Spleen (tissue), 11 donors: ENCODE measurements at regions not wholly inside any gene's neighbourhood (a gene's known extent, or its start where the extent isn't known, plus 50 kb on each side); places are given as distances from the start of the nearest gene placed in this dataset.

Source experiments
- DNase-seq: peaks from one replicate; pipeline ENCODE4 v3.0.0-alpha.2; 2020
- H3K27ac ChIP-seq, 8 donors: fragments of 200-600 bp; sonication (generic) in 7 of 8; 1 replicate in 4 of 8; 2 replicates in 4 of 8; pipeline versions ENCODE4 v1.5.0 to v1.8.0; 2016 to 2021; ENCODE audit warnings: inconsistent platforms in 4 of 8, mild to moderate bottlenecking in 4 of 8, moderate library complexity in 1 of 8
- H3K27me3 ChIP-seq, 7 donors: fragments of 200-600 bp; sonication (generic) in 6 of 7; replicated peaks in 1 of 7; 1 replicate in 4 of 7; 2 replicates in 3 of 7; pipeline versions ENCODE4 v1.5.0 to v1.8.0; 2016 to 2021; ENCODE audit warnings: inconsistent platforms in 3 of 7, mild to moderate bottlenecking in 1 of 7
- H3K36me3 ChIP-seq, 6 donors: fragments of 200-600 bp; sonication (generic) in 5 of 6; 1 replicate in 4 of 6; 2 replicates in 2 of 6; pipeline versions ENCODE4 v1.5.0 to v1.8.0; 2016 to 2021; ENCODE audit warnings: inconsistent platforms in 2 of 6
- H3K4me1 ChIP-seq, 6 donors: fragments of 200-600 bp; sonication (generic) in 5 of 6; 1 replicate in 3 of 6; 2 replicates in 3 of 6; pipeline versions ENCODE4 v1.5.0 to v1.8.0; 2016 to 2021; ENCODE audit warnings: inconsistent platforms in 3 of 6
- H3K4me3 ChIP-seq, 8 donors: fragments of 200-600 bp; sonication (generic) in 7 of 8; 1 replicate in 4 of 8; 2 replicates in 4 of 8; pipeline versions ENCODE4 v1.5.0 to v1.8.0; 2016 to 2021; ENCODE audit warnings: inconsistent platforms in 4 of 8, mild to moderate bottlenecking in 4 of 8, moderate library complexity in 2 of 8
- H3K9me3 ChIP-seq, 8 donors: fragments of 200-600 bp; sonication (generic) in 7 of 8; 1 replicate in 4 of 8; 2 replicates in 4 of 8; pipeline versions ENCODE4 v1.5.0 to v1.8.0; 2016 to 2021; ENCODE audit warnings: inconsistent platforms in 4 of 8
- POLR2A ChIP-seq, 3 donors: fragments of 450-650 bp; IDR thresholded peaks; one replicate each; pipeline ENCODE4 v1.5.1; 2017; ENCODE audit warnings: antibody characterized with exemption in 3 of 3, mild to moderate bottlenecking in 1 of 3
- POLR2AphosphoS5 ChIP-seq, 3 donors: sonication (generic); formaldehyde crosslinking; IDR thresholded peaks; one replicate each; pipeline ENCODE4 v1.5.1; 2017; ENCODE audit warnings: antibody characterized with exemption in 3 of 3
- WGBS, 5 donors: extraction: QIAGEN DNeasy Blood & Tissue Kit in 3 of 5; methylation state at CpG; one replicate each; pipeline versions ENCODE4 v1.1.5 to v1.1.7; 2013 to 2018; 5-methylcytosine and 5-hydroxymethylcytosine counted together
- intact Hi-C: fragments of 100-400 bp; cut with DNase I; formaldehyde crosslinking; loops from one replicate; pipeline ENCODE4 v1.15.0; 2023; ENCODE audit warnings: low total_unique reads
- TF ChIP-seq, protein P1 (sequence below), 11 experiments: fragments of 200-600 bp in 7 of 11; fragments of 450-650 bp in 4 of 11; sonication (generic) in 4 of 11; IDR thresholded peaks in 8 of 11; conservative IDR thresholded peaks in 3 of 11; 1 replicate in 7 of 11; 2 replicates in 4 of 11; pipeline versions ENCODE4 v1.4.0 to v1.8.0; 2016 to 2021; ENCODE audit warnings: antibody characterized with exemption in 11 of 11, inconsistent platforms in 4 of 11, mild to moderate bottlenecking in 1 of 11
- donor health status: healthy with polysubstance abuse.
- donor health status: DM: no; HTN: no; CAD: no; lungs with moderate emphysema.
- donor health status: DM: no; HTN: no; CAD: no.
- donor health status: Bipolar disorder and iron deficiency.
- donor health status: healthy.
- donor health status: DM: no; HTN: no; CAD: no.
- donor health status: DM: yes; HTN: yes; CAD: no.

DNA sequence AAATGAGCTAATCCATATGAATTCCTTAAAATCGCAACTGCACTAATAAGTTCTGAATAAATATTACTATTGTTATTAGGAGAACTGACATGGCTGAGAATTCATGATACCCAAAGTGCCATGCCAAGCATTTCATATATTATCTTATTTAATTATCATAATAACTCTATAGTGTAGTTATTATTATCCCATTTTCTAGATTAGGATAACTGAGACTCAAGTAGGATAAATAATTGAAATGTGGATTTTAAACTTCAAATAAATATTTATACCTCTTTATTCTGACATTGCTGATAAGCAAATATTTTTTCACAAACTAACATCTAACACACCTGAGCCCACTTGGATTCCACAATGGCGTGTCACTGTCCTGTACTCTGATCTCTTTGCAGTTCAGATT, 492.7 kb downstream of the IRS1 start:
- TF ChIP-seq POLR2A (IDR thresholded peaks at IDR 0.05) (no peak), POLR2AphosphoS5 (IDR thresholded peaks at IDR 0.05) (no peak)
- TF ChIP-seq, protein P1, sequence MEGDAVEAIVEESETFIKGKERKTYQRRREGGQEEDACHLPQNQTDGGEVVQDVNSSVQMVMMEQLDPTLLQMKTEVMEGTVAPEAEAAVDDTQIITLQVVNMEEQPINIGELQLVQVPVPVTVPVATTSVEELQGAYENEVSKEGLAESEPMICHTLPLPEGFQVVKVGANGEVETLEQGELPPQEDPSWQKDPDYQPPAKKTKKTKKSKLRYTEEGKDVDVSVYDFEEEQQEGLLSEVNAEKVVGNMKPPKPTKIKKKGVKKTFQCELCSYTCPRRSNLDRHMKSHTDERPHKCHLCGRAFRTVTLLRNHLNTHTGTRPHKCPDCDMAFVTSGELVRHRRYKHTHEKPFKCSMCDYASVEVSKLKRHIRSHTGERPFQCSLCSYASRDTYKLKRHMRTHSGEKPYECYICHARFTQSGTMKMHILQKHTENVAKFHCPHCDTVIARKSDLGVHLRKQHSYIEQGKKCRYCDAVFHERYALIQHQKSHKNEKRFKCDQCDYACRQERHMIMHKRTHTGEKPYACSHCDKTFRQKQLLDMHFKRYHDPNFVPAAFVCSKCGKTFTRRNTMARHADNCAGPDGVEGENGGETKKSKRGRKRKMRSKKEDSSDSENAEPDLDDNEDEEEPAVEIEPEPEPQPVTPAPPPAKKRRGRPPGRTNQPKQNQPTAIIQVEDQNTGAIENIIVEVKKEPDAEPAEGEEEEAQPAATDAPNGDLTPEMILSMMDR (IDR thresholded peaks at IDR 0.05 in 8 of 11, conservative IDR thresholded peaks at IDR 0.05 in 3 of 11): no peak
- intact Hi-C loops: no loop called here
- Histone ChIP-seq H3K27me3 (peaks cover 0 to 8% (median 0%) of the 10 kb centered on the region in 7 donors), H3K36me3 (no peaks in the 10 kb centered on the region), H3K4me3 (no peak overlapping the region), H3K4me1 (peaks cover 0 to 4% (median 0%) of the 10 kb centered on the region in 6 donors), H3K9me3 (no peaks in the 10 kb centered on the region), H3K27ac (no peak overlapping the region)
- no peak for DNase-seq
- WGBS, 5 donors: 89 to 95% (median 93%) methylated on average over 2 of the region's 2 CpGs

DNA sequence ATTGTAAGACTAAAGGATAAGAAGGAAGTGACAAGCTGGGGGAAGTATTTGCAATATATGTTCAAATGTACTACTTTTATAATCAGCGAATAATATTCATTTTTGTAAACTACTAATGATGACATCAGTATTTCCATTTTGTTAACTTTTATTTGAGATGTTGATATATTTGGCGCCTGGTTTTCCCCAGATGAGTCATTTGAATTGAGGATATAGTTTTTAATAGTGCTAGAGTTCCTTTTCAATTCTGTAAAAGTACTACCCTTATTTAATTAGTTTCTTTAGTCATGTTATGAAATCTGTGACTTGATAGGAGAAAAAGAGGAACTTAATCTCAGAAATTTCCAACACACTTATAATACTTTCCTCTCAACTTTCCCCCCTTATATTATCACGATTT, 495.3 kb downstream of the IRS1 start:
- Histone ChIP-seq H3K4me1 (peaks cover 0 to 4% (median 0%) of the 10 kb centered on the region in 6 donors), H3K27me3 (peaks cover 0 to 4% (median 0%) of the 10 kb centered on the region in 7 donors), H3K4me3 (no peak overlapping the region), H3K9me3 (no peaks in the 10 kb centered on the region), H3K36me3 (no peaks in the 10 kb centered on the region), H3K27ac (no peak overlapping the region)
- DNase-seq: no peak
- intact Hi-C loops: no loop called here
- WGBS, 5 donors: 58 to 69% (median 65%) methylated on average over 3 of the region's 3 CpGs
- TF ChIP-seq, protein P1 (IDR thresholded peaks at IDR 0.05 in 8 of 11, conservative IDR thresholded peaks at IDR 0.05 in 3 of 11): no peak
- TF ChIP-seq POLR2AphosphoS5 (IDR thresholded peaks at IDR 0.05): no peak
- no peak for TF ChIP-seq POLR2A (IDR thresholded peaks at IDR 0.05)

DNA sequence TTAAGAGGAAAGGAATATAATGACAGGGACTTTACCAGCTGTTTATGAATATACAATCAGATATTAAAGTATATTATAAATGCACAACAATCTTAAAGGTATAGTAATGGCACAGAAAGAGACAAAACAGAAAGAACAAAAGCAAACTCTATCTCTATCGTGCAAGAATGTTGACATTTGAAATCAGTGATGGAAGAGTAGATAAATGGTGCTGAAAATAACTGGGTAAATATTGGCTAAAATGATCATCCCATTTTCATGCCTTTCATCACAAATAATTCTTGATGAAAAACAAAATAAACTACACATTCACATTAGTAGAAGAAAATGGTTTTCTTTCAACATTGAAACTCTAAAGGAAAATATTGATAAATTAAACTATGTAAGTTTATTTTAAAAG, 495.9 kb downstream of the IRS1 start:
- no peaks in the 10 kb centered on the region for H3K36me3 ChIP-seq
- no peak for DNase-seq

DNA sequence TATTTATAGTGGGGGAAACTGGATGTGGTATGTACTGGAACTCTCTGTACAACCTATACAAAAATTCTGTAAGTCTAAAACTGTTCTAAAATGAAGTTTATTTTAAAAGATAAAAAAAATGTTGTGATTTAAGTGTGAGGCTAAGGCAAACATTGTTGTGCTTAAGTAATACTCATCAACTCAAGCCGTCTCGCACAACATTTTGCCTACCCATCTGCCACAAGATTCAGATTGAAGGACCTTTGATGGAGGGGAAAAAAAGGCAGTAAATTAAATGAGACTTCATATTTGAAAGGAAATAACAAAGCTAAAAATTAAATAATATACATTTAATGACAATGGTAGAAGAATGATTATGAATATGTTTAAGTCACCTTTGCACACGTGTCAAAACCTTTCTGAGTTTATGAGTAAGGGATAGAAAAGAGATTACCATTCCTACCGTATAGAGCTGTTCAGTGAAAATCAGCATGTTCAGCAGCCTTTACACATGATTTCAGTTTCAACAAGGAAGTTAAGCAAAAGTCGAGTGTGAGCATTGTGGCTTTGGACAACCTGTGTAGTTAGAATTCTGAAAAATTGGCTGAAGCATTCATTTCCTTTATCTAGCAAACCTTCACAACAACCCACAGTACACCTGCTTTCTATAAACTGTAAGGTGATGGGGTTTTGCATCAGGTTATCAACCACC, 499.3 kb downstream of the IRS1 start:
- Histone ChIP-seq H3K27me3 (no peaks in the 10 kb centered on the region), H3K27ac (no peak overlapping the region), H3K9me3 (no peaks in the 10 kb centered on the region), H3K4me3 (no peak overlapping the region), H3K36me3 (no peaks in the 10 kb centered on the region), H3K4me1 (no peaks in the 10 kb centered on the region)
- intact Hi-C loops: no loop called here
- DNase-seq: no peak
- WGBS, 5 donors: 67 to 81% (median 73%) methylated on average over 5 of the region's 5 CpGs
- no peak for TF ChIP-seq POLR2AphosphoS5 (IDR thresholded peaks at IDR 0.05)
- no peak for TF ChIP-seq POLR2A (IDR thresholded peaks at IDR 0.05)
- TF ChIP-seq, protein P1 (IDR thresholded peaks at IDR 0.05 in 8 of 11, conservative IDR thresholded peaks at IDR 0.05 in 3 of 11): no peak

More for the DNA sequence above, 495.9 kb downstream of the IRS1 start:
- TF ChIP-seq, protein P1 (IDR thresholded peaks at IDR 0.05 in 8 of 11, conservative IDR thresholded peaks at IDR 0.05 in 3 of 11): no peak
- no peak for TF ChIP-seq POLR2A (IDR thresholded peaks at IDR 0.05)
- TF ChIP-seq POLR2AphosphoS5 (IDR thresholded peaks at IDR 0.05): no peak
- Histone ChIP-seq H3K27ac (no peak overlapping the region), H3K4me1 (peaks cover 0 to 4% (median 0%) of the 10 kb centered on the region in 6 donors), H3K4me3 (no peak overlapping the region), H3K27me3 (no peaks in the 10 kb centered on the region), H3K9me3 (no peaks in the 10 kb centered on the region)
- WGBS, 5 donors: 41 to 60% (median 52%) methylated on average over 1 of the region's 1 CpG
- intact Hi-C loops: no loop called here
